Calu3 (cell line): ENCODE measurements at regions not wholly inside any gene's neighbourhood (a gene's known extent, or its start where the extent isn't known, plus 50 kb on each side); places are given as distances from the start of the nearest gene placed in this dataset.

Experiments used
- BruUV-seq: library from RNA; stranded (reverse); fragments of 400-500 nt; replicated peaks from 2 replicates; lab custom pipeline; 2021; lab: Mats Ljungman, UMichigan
- CTCF ChIA-PET: fragments of 300-600 bp; sonication (Branson Sonifier 250); formaldehyde crosslinking; loops from one replicate; lab custom pipeline; 2022; ENCODE audit warnings: antibody characterized with exemption; lab: Charles Lee
- DNase-seq: peaks from one replicate; pipeline ENCODE4 v3.0.0; 2022
- H3K27ac Mint-ChIP-seq: one replicate; pipeline ENCODE4 v1.8.0; 2022; ENCODE audit warnings: mixed read lengths; ENCODE audit not compliant: unreplicated experiment
- H3K27me3 Mint-ChIP-seq: one replicate; pipeline ENCODE4 v1.8.0; 2022; ENCODE audit warnings: mixed read lengths; ENCODE audit not compliant: unreplicated experiment
- H3K36me3 Mint-ChIP-seq: one replicate; pipeline ENCODE4 v1.8.0; 2022; ENCODE audit warnings: mild to moderate bottlenecking, moderate library complexity, mixed read lengths; ENCODE audit not compliant: insufficient read depth, unreplicated experiment
- H3K4me1 Mint-ChIP-seq: one replicate; pipeline ENCODE4 v1.8.0; 2022; ENCODE audit warnings: mild to moderate bottlenecking, low read depth, mixed read lengths; ENCODE audit not compliant: unreplicated experiment
- H3K4me3 Mint-ChIP-seq: one replicate; pipeline ENCODE4 v1.8.0; 2022; ENCODE audit warnings: mild to moderate bottlenecking, low read depth, moderate library complexity, mixed read lengths; ENCODE audit not compliant: unreplicated experiment
- H3K9me3 Mint-ChIP-seq: one replicate; pipeline ENCODE4 v1.8.0; 2022; ENCODE audit warnings: low read depth, mixed read lengths; ENCODE audit not compliant: unreplicated experiment
- intact Hi-C: fragments of 100-400 bp; cut with micrococcal nuclease; formaldehyde crosslinking; loops from one replicate; pipeline ENCODE4 v1.10.0; 2022; ENCODE audit not compliant: unreplicated experiment
- TF ChIP-seq, protein P1 (sequence below): fragments of 200-600 bp; IDR thresholded peaks from one replicate; pipeline ENCODE4 v1.8.0; 2022; ENCODE audit warnings: antibody characterized with exemption; ENCODE audit not compliant: unreplicated experiment

DNA sequence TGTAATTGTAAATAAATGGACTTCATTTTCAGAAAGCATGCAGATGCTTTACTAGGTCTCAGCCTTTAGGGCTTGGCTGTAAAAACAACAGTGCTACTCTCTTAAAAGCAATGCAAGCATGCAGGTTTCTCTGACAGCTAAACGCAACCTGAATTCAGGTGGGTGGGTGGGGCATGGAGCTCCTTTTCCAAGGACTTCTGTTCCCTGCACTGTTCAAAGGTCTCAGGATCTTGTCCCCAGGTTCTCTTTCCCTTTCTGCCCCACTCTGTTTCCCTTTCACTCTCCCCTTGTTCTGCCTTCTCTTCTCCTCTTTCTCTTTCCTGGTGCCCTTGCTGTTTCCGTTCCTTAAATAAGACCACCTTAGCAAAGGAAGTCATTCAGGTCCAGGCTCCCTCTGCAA is 1527.5 kb upstream of the SLC10A2 start:
- no peak overlapping the region for H3K4me3 Mint-ChIP-seq
- H3K27ac Mint-ChIP-seq = no peak overlapping the region
- DNase-seq = no peak
- no peaks in the 10 kb centered on the region for H3K36me3 Mint-ChIP-seq
- TF ChIP-seq, protein P1, sequence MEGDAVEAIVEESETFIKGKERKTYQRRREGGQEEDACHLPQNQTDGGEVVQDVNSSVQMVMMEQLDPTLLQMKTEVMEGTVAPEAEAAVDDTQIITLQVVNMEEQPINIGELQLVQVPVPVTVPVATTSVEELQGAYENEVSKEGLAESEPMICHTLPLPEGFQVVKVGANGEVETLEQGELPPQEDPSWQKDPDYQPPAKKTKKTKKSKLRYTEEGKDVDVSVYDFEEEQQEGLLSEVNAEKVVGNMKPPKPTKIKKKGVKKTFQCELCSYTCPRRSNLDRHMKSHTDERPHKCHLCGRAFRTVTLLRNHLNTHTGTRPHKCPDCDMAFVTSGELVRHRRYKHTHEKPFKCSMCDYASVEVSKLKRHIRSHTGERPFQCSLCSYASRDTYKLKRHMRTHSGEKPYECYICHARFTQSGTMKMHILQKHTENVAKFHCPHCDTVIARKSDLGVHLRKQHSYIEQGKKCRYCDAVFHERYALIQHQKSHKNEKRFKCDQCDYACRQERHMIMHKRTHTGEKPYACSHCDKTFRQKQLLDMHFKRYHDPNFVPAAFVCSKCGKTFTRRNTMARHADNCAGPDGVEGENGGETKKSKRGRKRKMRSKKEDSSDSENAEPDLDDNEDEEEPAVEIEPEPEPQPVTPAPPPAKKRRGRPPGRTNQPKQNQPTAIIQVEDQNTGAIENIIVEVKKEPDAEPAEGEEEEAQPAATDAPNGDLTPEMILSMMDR = no peak
- H3K27me3 Mint-ChIP-seq = no peaks in the 10 kb centered on the region
- no TSS peak for BruUV-seq
- intact Hi-C loops = no loop called here
- H3K9me3 Mint-ChIP-seq = no peaks in the 10 kb centered on the region
- H3K4me1 Mint-ChIP-seq = peaks cover 9% of the 10 kb centered on the region
- CTCF ChIA-PET = no interaction called here

DNA sequence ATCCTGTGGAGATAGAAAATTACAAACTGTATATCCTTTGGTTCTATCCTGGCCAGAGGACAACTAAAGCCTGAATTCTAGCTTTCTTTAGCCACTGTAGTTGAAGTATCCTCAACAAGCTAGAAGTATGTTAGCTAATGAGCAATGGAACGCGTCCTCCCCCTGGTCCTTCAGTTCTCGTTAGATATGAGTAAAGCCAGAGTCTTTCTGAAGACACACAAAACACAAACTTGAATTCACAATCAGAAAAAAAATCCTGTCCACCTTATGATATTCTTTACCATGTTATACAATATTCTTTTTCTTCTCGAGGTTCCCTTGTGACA is 1527.0 kb upstream of the SLC10A2 start:
- intact Hi-C loops = no loop called here
- Mint-ChIP-seq H3K9me3 (no peaks in the 10 kb centered on the region), H3K4me1 (peaks cover 9% of the 10 kb centered on the region), H3K36me3 (no peaks in the 10 kb centered on the region), H3K4me3 (no peak overlapping the region), H3K27ac (no peak overlapping the region), H3K27me3 (no peaks in the 10 kb centered on the region)
- no peak for DNase-seq
- no TSS peak for BruUV-seq
- CTCF ChIA-PET = no interaction called here
- TF ChIP-seq, protein P1 = no peak

DNA sequence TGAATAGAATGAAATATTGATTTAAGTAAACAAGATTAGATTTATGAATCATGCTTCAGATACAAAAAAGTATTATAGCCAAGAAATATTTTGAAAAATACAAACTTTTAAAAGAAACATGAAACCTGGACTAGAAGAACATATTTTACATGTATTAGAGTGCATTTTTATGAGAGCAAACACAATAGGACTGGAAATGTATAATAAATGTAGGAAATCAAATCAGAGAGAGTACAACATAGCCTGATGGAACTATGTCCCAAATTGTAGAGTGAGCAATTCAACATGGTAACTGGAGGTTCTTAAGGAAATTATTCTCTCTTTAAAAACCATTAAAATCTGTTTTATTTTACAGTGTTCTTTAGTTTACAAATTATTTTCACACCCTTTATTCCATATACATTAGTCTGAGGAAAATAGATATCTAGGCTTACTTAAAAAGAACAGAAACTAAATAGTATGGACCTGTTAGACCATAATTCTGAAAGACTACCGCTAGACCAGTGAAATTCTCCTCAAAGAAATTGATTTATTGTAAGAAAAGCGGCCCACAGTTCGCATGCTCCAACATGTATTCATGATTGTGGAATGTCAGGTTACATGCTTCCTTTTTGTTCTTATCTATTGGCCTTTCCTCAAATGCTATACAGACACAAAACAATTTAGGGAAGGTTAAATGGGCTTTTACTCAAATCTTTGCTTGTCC is 1526.5 kb upstream of the SLC10A2 start:
- H3K4me1 Mint-ChIP-seq = peaks cover 9% of the 10 kb centered on the region
- intact Hi-C loops = no loop called here
- no TSS peak for BruUV-seq
- DNase-seq = no peak
- H3K27ac Mint-ChIP-seq = peak overlapping the region; percentile 50
- no peaks in the 10 kb centered on the region for H3K36me3 Mint-ChIP-seq
- no peaks in the 10 kb centered on the region for H3K27me3 Mint-ChIP-seq
- H3K4me3 Mint-ChIP-seq = no peak overlapping the region
- H3K9me3 Mint-ChIP-seq = no peaks in the 10 kb centered on the region
- TF ChIP-seq, protein P1 = no peak
- CTCF ChIA-PET = no interaction called here

DNA sequence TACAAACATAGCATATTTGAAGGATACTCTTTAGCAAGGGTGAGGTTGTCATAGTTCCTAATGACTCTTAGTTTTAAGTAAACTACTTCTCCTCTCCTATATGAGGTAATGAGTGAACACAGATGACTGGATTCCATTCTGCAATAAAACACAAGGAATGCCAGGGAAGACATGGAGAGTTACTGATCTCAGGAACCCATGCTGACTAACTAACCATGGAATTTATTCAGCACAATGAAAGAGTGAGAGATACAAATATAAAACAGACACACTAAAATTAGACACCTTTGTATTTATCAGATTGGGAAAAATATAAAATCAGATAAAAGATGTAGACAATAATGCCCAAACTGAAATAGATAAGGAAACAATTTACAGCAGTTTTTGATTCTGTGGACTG is 1525.9 kb upstream of the SLC10A2 start:
- Mint-ChIP-seq H3K27me3 (no peaks in the 10 kb centered on the region), H3K4me3 (no peak overlapping the region), H3K36me3 (no peaks in the 10 kb centered on the region), H3K9me3 (no peaks in the 10 kb centered on the region), H3K4me1 (peaks cover 9% of the 10 kb centered on the region), H3K27ac (peak overlapping the region; percentile 50)
- intact Hi-C loops = no loop called here
- TF ChIP-seq, protein P1 = no peak
- no TSS peak for BruUV-seq
- no peak for DNase-seq
- CTCF ChIA-PET = no interaction called here
